ENCODE measurements at regions not wholly inside any gene's neighbourhood (a gene's known extent, or its start where the extent isn't known, plus 50 kb on each side); places are given as distances from the start of the nearest gene placed in this dataset.

- TF ChIP-seq CTCF (conservative IDR thresholded peaks at IDR 0.05 in 1 of 2, IDR thresholded peaks at IDR 0.05 in 1 of 2; ENCODE audit: low read depth in 1 of 2, low read length in 2 of 2) (no peak), EZH2 (IDR thresholded peaks at IDR 0.05; ENCODE audit: low read length, missing control alignments) (no peak)
Observed at GRCh38 chr2:185132501-185133041, 534.2 kb downstream of the ZNF804A start.
